DMS79 treated with DMSO at 0.1 percent for 48 hours (cell line): ENCODE measurements at regions not wholly inside any gene's neighbourhood (a gene's known extent, or its start where the extent isn't known, plus 50 kb on each side); places are given as distances from the start of the nearest gene placed in this dataset.

Source experiments
- DNase-seq: peaks from one replicate; lab custom pipeline; 2025; lab: John Stamatoyannopoulos, UW

- DNase-seq = no peak
These were observed 712.1 kb downstream of the CDH11 start for GRCh38 chr16:64409783-64410210.

GRCh38 chr16:64408699-64409098 is 713.2 kb downstream of the CDH11 start:
- no peak for DNase-seq

GRCh38 chr16:64406770-64407181 is 715.1 kb downstream of the CDH11 start:
- DNase-seq = no peak

GRCh38 chr16:64403352-64403751 is 718.5 kb downstream of the CDH11 start:
- DNase-seq = no peak

- DNase-seq = no peak
These were observed 723.1 kb downstream of the CDH11 start for GRCh38 chr16:64398793-64399192.

- DNase-seq = no peak
These were observed 723.8 kb downstream of the CDH11 start for GRCh38 chr16:64397945-64398508.

- no peak for DNase-seq
These were observed 724.8 kb downstream of the CDH11 start for GRCh38 chr16:64397042-64397441.

- no peak for DNase-seq
These were observed 727.8 kb downstream of the CDH11 start for GRCh38 chr16:64394061-64394460.

- DNase-seq = no peak
These were observed 729.4 kb downstream of the CDH11 start for GRCh38 chr16:64392456-64392855.

- DNase-seq = no peak
These were observed 730.7 kb downstream of the CDH11 start for GRCh38 chr16:64391063-64391600.

GRCh38 chr16:64390102-64390501 is 731.8 kb downstream of the CDH11 start:
- DNase-seq = no peak

GRCh38 chr16:64384636-64385035 is 737.2 kb downstream of the CDH11 start:
- no peak for DNase-seq

GRCh38 chr16:64381979-64382378 is 739.9 kb downstream of the CDH11 start:
- DNase-seq = no peak

GRCh38 chr16:64380751-64381150 is 741.1 kb downstream of the CDH11 start:
- DNase-seq = no peak

- DNase-seq = no peak
These were observed 746.4 kb downstream of the CDH11 start for GRCh38 chr16:64375391-64375980.

- DNase-seq = no peak
These were observed 751.8 kb downstream of the CDH11 start for GRCh38 chr16:64370112-64370511.

GRCh38 chr16:64365448-64365931 is 756.4 kb downstream of the CDH11 start:
- DNase-seq = no peak

- no peak for DNase-seq
These were observed 757.0 kb downstream of the CDH11 start for GRCh38 chr16:64364894-64365293.

- no peak for DNase-seq
These were observed 757.4 kb downstream of the CDH11 start for GRCh38 chr16:64364416-64364815.

GRCh38 chr16:64364016-64364415 is 757.8 kb downstream of the CDH11 start:
- DNase-seq = no peak

- no peak for DNase-seq
These were observed 758.8 kb downstream of the CDH11 start for GRCh38 chr16:64363039-64363438.

- DNase-seq = no peak
These were observed 759.7 kb downstream of the CDH11 start for GRCh38 chr16:64362193-64362592.

- no peak for DNase-seq
These were observed 760.1 kb downstream of the CDH11 start for GRCh38 chr16:64361753-64362152.

GRCh38 chr16:64358291-64358690 is 763.6 kb downstream of the CDH11 start:
- DNase-seq = no peak
